GM19240 (cell line): ENCODE measurements at regions not wholly inside any gene's neighbourhood (a gene's known extent, or its start where the extent isn't known, plus 50 kb on each side); places are given as distances from the start of the nearest gene placed in this dataset.

Experiments used
- DNase-seq: peaks from one replicate; pipeline ENCODE4 v3.0.0; 2011; ENCODE audit warnings: low spot score; ENCODE audit not compliant: insufficient read length

DNA sequence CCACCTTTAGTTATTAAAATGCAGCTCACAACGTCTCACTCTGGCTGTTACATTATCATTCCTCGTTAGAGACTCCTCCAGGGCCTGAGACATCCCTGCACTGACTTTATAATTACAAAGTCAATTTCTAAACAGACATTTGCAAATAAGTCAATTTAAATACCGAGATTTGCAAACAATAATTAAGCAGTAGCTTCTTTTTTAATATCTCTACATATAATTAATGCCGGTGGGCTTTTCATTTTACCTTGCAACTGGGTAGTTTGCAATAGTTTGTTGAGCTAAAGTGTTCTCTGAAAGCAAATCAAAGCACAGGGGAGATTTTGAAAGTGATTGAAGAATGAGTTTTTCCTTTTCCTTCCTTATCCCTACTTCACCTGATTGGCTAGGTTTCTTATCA, 154.4 kb downstream of the TLR4 start:
- no peak for DNase-seq

GRCh38 chr9:117860849-117861248, 156.6 kb downstream of the TLR4 start:
- no peak for DNase-seq

DNA sequence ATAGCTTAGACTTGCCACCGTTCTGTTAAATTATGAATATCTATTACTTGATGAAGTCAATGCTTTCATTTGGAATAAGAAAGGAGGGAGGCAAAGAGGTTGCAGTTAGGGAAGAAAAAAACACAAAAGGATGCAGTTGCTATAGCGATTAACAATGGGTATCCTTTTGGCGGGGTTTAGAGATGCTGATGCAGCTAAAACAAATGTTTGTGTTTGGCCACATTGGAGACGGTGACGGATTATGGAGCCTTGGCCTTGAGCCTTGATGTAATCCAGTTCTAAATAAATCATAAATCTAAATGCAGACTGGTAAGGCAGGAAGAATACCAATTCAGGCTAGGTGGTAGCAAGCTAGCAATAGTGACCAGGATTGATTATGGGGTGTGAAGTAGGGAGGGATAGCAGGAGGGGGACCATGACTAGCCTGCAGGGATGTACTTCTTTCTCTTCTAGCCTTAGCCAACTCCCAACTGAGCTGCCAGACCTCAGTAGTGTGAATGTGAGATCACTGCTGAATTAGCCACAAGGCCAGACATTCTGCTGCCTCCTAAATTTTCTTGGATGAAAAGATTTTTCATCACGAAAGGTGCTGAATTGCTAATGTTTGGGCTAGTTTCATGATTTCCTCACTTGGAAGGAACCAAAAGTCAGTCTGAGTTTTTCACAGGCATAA, 160.3 kb downstream of the TLR4 start:
- no peak for DNase-seq

- no peak for DNase-seq
Observed at GRCh38 chr9:117868594-117868993, 164.4 kb downstream of the TLR4 start.

GRCh38 chr9:117869287-117869686, 165.1 kb downstream of the TLR4 start:
- DNase-seq = no peak

DNA sequence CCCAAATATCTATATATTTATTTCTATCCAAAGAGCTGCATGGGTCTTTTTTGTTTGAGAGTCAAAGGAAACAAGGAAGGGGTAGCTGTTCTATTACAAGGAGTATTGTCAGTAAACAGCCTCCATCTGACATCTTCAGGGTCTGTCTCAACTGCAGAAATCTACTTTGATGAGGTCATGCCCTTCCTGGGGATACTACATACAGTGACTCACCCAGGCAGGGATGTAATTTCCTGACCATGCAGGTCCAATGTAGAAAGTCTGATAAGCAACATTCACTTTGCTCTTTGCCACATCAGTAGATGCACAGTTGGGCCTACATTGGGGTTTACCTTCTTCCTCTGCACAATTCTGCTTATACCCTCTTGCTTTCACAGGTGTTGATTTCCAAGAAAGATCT, 165.5 kb downstream of the TLR4 start:
- DNase-seq = no peak

GRCh38 chr9:117873664-117874063, 169.5 kb downstream of the TLR4 start:
- DNase-seq = no peak

- DNase-seq = no peak
Observed at GRCh38 chr9:117875886-117876285, 171.7 kb downstream of the TLR4 start.

DNA sequence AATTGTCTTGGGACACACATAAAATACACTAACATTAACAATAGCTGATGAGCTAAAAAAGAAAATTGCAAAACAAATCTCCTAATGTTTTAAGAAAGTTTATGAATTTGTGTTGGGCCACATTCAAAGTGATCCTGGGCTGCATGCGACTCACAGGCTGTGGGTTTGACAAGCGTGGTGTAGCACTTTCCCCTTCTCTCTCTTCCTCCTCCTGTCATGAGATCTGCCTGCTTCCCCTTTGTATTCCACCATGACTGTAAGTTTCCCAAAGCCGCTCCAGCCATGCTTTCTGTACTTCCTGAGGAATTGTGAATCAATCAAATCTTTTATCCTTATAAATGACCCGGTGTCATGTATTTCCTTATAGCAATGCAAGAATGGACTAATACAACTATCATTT, 178.0 kb downstream of the TLR4 start:
- no peak for DNase-seq

DNA sequence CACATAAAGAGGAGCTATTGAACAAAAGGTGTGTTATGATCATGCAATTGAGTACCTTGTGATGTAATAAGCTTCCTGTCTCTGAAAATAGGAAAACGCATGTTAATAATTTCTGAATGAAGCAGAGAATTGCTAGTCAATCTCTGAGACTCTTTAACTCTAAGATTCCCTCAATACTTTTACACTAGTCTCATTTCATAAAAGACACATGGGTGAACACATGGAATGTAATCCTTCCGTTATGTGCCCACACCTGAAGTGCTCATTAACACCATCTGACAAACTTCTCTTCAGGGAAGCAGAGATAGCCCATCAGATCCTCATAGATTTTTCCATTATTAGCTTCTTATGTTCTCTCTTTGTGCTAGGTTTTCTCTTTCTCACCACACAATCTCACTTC, 182.4 kb downstream of the TLR4 start:
- DNase-seq = no peak

DNA sequence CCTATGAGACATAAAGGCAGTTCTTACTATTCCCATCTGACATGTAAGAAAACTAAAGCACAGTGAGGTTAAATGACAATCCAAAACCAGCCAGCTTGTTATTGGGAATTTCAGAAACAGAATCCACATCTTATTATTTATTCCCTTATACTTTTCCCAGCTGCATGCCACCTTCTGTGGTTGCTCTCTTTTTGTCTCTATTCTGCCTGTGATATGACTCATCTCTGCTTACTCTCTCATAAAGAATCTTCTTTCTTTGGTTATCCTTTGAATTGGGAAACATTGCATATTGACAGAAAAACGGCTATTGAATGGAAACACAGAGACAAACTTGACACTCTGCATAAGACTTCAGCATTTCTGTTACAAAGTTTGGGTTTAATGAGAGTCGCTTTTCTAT, 183.2 kb downstream of the TLR4 start:
- DNase-seq = no peak

DNA sequence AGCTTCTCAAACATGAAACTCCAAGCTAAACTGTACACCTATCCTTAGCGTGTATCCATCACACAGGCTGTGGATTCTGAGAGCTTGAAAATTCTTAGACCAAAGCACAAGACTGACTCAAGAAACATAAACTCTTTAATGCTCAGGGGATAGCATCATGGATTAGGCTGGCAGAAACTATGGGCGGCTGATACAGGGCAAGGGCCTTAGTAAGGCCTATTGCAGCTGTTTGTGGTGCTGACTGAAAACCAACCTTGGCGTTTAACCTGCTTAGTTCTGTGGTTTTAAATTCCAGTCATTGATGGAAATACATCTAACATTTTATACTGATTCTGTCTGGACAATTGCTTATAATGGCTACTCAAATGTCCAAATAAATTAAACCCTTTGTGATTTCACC, 183.7 kb downstream of the TLR4 start:
- no peak for DNase-seq

- no peak for DNase-seq
Observed at GRCh38 chr9:117903453-117903852, 199.2 kb downstream of the TLR4 start.

DNA sequence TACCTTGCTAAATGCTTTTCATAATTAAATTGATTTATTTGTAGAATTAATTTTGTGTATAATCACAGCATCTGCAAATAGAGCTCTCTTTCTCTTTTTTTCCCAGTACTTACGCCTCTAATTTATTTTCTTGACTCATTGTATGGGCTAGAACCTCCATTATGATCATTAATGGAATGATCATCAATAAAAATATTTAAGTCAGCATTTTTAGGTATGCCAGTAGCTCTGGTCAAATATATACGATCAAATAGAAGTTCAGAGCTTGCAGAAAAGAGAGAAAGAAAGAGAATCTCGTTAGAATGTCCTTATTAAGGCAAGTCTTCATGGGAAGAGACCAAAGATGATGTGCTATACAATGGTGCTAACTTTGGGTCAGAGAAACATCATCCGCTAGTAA, 202.6 kb downstream of the TLR4 start:
- no peak for DNase-seq

DNA sequence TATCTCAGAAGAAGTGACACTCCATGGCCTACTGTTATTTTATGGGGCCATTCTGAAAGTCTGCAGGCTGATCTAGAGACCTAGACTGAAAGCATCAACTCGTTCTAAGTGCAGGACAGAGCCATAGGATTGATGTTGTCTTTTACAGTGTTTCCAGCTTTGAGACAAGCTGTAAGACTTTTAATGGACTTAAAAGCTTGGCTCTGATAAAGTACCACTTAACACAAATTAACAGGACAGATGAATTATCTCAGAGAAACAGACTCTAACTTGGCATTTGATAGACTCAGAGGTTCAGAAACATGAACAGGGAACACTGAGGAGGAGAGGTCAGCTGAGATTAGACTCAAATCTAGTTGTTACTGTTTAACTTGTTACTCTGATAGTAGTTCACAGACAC, 203.2 kb downstream of the TLR4 start:
- no peak for DNase-seq

- no peak for DNase-seq
Observed at GRCh38 chr9:117916291-117916690, 212.1 kb downstream of the TLR4 start.

GRCh38 chr9:117917873-117918272, 213.7 kb downstream of the TLR4 start:
- no peak for DNase-seq

GRCh38 chr9:117919538-117919937, 215.3 kb downstream of the TLR4 start:
- DNase-seq = no peak

GRCh38 chr9:117926031-117926658, 221.9 kb downstream of the TLR4 start:
- DNase-seq = no peak

GRCh38 chr9:117927354-117927753, 223.2 kb downstream of the TLR4 start:
- no peak for DNase-seq

- DNase-seq = no peak
Observed at GRCh38 chr9:117929868-117930267, 225.7 kb downstream of the TLR4 start.

- DNase-seq = no peak
Observed at GRCh38 chr9:117932585-117932984, 228.4 kb downstream of the TLR4 start.
